Spleen (tissue), 7 donors: ENCODE measurements at regions not wholly inside any gene's neighbourhood (a gene's known extent, or its start where the extent isn't known, plus 50 kb on each side); places are given as distances from the start of the nearest gene placed in this dataset.
A peak's percentile ranks its signal among the peaks of the same experiment; 100 is the strongest.

Experiments
- POLR2A ChIP-seq, 3 donors: fragments of 450-650 bp; IDR thresholded peaks; one replicate each; pipeline ENCODE4 v1.5.1; 2017; ENCODE audit warnings: antibody characterized with exemption in 3 of 3, mild to moderate bottlenecking in 1 of 3
- POLR2AphosphoS5 ChIP-seq, 3 donors: sonication (generic); formaldehyde crosslinking; IDR thresholded peaks; one replicate each; pipeline ENCODE4 v1.5.1; 2017; ENCODE audit warnings: antibody characterized with exemption in 3 of 3
- TF ChIP-seq, protein P1 (sequence below), 11 experiments: fragments of 200-600 bp in 7 of 11; fragments of 450-650 bp in 4 of 11; sonication (generic) in 4 of 11; IDR thresholded peaks in 8 of 11; conservative IDR thresholded peaks in 3 of 11; 1 replicate in 7 of 11; 2 replicates in 4 of 11; pipeline versions ENCODE4 v1.4.0 to v1.8.0; 2016 to 2021; ENCODE audit warnings: antibody characterized with exemption in 11 of 11, inconsistent platforms in 4 of 11, mild to moderate bottlenecking in 1 of 11
- donor health status: DM: no; HTN: no; CAD: no; lungs with moderate emphysema.
- donor health status: DM: no; HTN: no; CAD: no.
- donor health status: DM: no; HTN: no; CAD: no.

DNA sequence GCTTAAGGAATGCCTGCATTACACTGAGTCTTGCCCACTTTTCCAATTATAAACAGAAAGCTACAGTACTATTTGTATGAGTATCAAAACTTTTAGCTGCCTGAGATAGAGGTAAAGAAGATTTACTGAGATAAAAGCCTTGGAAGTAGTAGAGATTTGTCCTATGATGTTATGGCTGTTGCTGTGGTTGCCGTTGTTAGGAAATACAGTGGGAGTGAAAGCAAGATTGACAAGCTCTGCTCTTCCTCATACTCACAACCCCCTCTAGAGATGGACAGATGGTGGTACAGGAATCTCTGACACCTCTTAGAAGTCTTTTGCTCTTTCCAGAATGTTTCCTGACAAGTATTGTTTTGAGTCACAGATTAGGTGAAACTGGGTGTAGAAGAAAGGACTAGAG is 242.5 kb downstream of the RPIA start:
- TF ChIP-seq, protein P1, sequence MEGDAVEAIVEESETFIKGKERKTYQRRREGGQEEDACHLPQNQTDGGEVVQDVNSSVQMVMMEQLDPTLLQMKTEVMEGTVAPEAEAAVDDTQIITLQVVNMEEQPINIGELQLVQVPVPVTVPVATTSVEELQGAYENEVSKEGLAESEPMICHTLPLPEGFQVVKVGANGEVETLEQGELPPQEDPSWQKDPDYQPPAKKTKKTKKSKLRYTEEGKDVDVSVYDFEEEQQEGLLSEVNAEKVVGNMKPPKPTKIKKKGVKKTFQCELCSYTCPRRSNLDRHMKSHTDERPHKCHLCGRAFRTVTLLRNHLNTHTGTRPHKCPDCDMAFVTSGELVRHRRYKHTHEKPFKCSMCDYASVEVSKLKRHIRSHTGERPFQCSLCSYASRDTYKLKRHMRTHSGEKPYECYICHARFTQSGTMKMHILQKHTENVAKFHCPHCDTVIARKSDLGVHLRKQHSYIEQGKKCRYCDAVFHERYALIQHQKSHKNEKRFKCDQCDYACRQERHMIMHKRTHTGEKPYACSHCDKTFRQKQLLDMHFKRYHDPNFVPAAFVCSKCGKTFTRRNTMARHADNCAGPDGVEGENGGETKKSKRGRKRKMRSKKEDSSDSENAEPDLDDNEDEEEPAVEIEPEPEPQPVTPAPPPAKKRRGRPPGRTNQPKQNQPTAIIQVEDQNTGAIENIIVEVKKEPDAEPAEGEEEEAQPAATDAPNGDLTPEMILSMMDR (IDR thresholded peaks at IDR 0.05 in 8 of 11, conservative IDR thresholded peaks at IDR 0.05 in 3 of 11), result peak in 2 of 11 experiments; percentile 23 to 24
- no peak for TF ChIP-seq POLR2AphosphoS5 (IDR thresholded peaks at IDR 0.05)
- no peak for TF ChIP-seq POLR2A (IDR thresholded peaks at IDR 0.05)
